Thyroid gland (tissue), 4 donors: ENCODE measurements at regions not wholly inside any gene's neighbourhood (a gene's known extent, or its start where the extent isn't known, plus 50 kb on each side); places are given as distances from the start of the nearest gene placed in this dataset.
A peak's percentile ranks its signal among the peaks of the same experiment; 100 is the strongest.

Source experiments
- DNase-seq, 2 donors: peaks; one replicate each; pipeline ENCODE4 v3.0.0-alpha.2; 2019
- H3K27ac ChIP-seq, 3 donors: fragments of 200-600 bp; sonication (generic); 1 replicate in 2 of 3; 2 replicates in 1 of 3; pipeline ENCODE4 v1.5.1; 2016 to 2019; ENCODE audit warnings: mild to moderate bottlenecking in 1 of 3, moderate library complexity in 1 of 3
- H3K27me3 ChIP-seq: fragments of 200-600 bp; sonication (generic); one replicate; pipeline ENCODE4 v1.5.1; 2019
- H3K36me3 ChIP-seq, 2 donors: fragments of 200-600 bp; sonication (generic); one replicate each; pipeline ENCODE4 v1.5.1; 2016 to 2019
- H3K4me1 ChIP-seq, 2 donors: fragments of 200-600 bp; sonication (generic); one replicate each; pipeline ENCODE4 v1.5.1; 2017 to 2019
- H3K4me3 ChIP-seq, 3 donors: fragments of 200-600 bp; sonication (generic); replicated peaks in 1 of 3; 1 replicate in 2 of 3; 2 replicates in 1 of 3; pipeline ENCODE4 v1.5.1; 2016; ENCODE audit warnings: mild to moderate bottlenecking in 1 of 3
- H3K9me3 ChIP-seq: fragments of 200-600 bp; sonication (generic); one replicate; pipeline ENCODE4 v1.5.1; 2017
- CTCF ChIP-seq, 6 experiments: fragments of 200-600 bp in 3 of 6; fragments of 450-650 bp in 3 of 6; sonication (generic) in 3 of 6; IDR thresholded peaks; one replicate each; pipeline ENCODE4 v1.5.1; 2016 to 2019; ENCODE audit warnings: antibody characterized with exemption in 6 of 6, mild to moderate bottlenecking in 2 of 6, inconsistent platforms in 1 of 6, moderate library complexity in 1 of 6
- POLR2A ChIP-seq, 2 donors: fragments of 450-650 bp; IDR thresholded peaks; one replicate each; pipeline ENCODE4 v1.6.1; 2017; ENCODE audit warnings: antibody characterized with exemption in 2 of 2, mild to moderate bottlenecking in 2 of 2, moderate library complexity in 1 of 2
- WGBS, 2 donors: methylation state at CpG; one replicate each; pipeline ENCODE4 v1.1.5; 2017; 5-methylcytosine and 5-hydroxymethylcytosine counted together
- intact Hi-C: fragments of 100-400 bp; cut with DNase I; formaldehyde crosslinking; loops from one replicate; pipeline ENCODE4 v1.15.1; 2023

DNA sequence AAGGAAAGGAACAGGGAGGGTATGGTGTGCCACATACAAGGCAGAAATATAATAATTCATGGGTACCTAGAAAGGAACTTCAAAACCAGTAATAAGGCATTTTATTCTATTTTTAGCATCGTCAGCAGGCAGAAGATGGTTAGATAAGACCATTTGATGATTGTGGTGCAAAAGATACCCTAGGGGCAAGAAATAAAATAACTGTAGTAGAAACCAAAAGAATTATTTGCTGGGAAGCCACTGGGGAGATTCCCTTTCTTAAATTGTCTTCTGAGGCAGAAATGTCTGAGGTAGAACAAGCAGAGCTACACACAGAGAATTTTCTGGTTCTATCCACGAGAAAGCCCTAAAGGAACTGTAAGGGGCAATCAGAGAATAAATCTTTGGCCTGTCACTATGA is 64.3 kb upstream of the PCGF5 start:
- H3K9me3 ChIP-seq: no peaks in the 10 kb centered on the region
- WGBS, 2 donors: 87 to 88% methylated on average over 2 of the region's 2 CpGs
- no peaks in the 10 kb centered on the region for H3K4me1 ChIP-seq
- no peaks in the 10 kb centered on the region for H3K27me3 ChIP-seq
- TF ChIP-seq CTCF (IDR thresholded peaks at IDR 0.05): no peak
- no peak for TF ChIP-seq POLR2A (IDR thresholded peaks at IDR 0.05)
- no peak for DNase-seq
- H3K27ac ChIP-seq: no peak overlapping the region
- no peak overlapping the region for H3K4me3 ChIP-seq
- intact Hi-C loops: no loop called here
- no peaks in the 10 kb centered on the region for H3K36me3 ChIP-seq

- no peak overlapping the region for H3K4me3 ChIP-seq
- TF ChIP-seq CTCF (IDR thresholded peaks at IDR 0.05): no peak
- no peak for TF ChIP-seq POLR2A (IDR thresholded peaks at IDR 0.05)
- H3K36me3 ChIP-seq: no peaks in the 10 kb centered on the region
- intact Hi-C loops: no loop called here
- WGBS, 2 donors: 75 to 80% methylated on average over 2 of the region's 2 CpGs
- no peak overlapping the region for H3K27ac ChIP-seq
- no peaks in the 10 kb centered on the region for H3K9me3 ChIP-seq
- no peaks in the 10 kb centered on the region for H3K27me3 ChIP-seq
- DNase-seq: no peak
- H3K4me1 ChIP-seq: peaks cover 0 to 8% of the 10 kb centered on the region in 2 donors
Observed at GRCh38 chr10:91159254-91159783, 61.1 kb upstream of the PCGF5 start.

GRCh38 chr10:91162050-91162494 is 58.4 kb upstream of the PCGF5 start:
- H3K4me1 ChIP-seq: peaks cover 0 to 18% of the 10 kb centered on the region in 2 donors
- H3K36me3 ChIP-seq: no peaks in the 10 kb centered on the region
- no peak for DNase-seq
- no peaks in the 10 kb centered on the region for H3K9me3 ChIP-seq
- peak overlapping the region; percentile 35 to 85 (median 75) for H3K4me3 ChIP-seq
- WGBS, 2 donors: 14 to 17% methylated on average over 11 to 13 of the region's 13 CpGs
- no peaks in the 10 kb centered on the region for H3K27me3 ChIP-seq
- intact Hi-C loops: no loop called here
- H3K27ac ChIP-seq: peak overlapping the region; percentile 80 to 89 (median 86)
- TF ChIP-seq POLR2A (IDR thresholded peaks at IDR 0.05) (no peak), CTCF (IDR thresholded peaks at IDR 0.05) (no peak)

- no peaks in the 10 kb centered on the region for H3K36me3 ChIP-seq
- intact Hi-C loops: no loop called here
- peak overlapping the region; percentile 94 to 95 (median 95) for H3K27ac ChIP-seq
- peak in 1 of 2 donors; percentile 77 for TF ChIP-seq POLR2A (IDR thresholded peaks at IDR 0.05)
- TF ChIP-seq CTCF (IDR thresholded peaks at IDR 0.05): no peak
- 0% methylated on average over 3 to 23 of the region's 110 CpGs for whole genome bisulfite sequencing, 2 donors
- no peaks in the 10 kb centered on the region for H3K27me3 ChIP-seq
- no peaks in the 10 kb centered on the region for H3K9me3 ChIP-seq
- H3K4me3 ChIP-seq: peak overlapping the region; percentile 42 to 91 (median 78)
- peak; percentile 83 to 84 for DNase-seq
- peaks cover 0 to 18% of the 10 kb centered on the region in 2 donors for H3K4me1 ChIP-seq
Observed at GRCh38 chr10:91162495-91163268, 57.8 kb upstream of the PCGF5 start.

DNA sequence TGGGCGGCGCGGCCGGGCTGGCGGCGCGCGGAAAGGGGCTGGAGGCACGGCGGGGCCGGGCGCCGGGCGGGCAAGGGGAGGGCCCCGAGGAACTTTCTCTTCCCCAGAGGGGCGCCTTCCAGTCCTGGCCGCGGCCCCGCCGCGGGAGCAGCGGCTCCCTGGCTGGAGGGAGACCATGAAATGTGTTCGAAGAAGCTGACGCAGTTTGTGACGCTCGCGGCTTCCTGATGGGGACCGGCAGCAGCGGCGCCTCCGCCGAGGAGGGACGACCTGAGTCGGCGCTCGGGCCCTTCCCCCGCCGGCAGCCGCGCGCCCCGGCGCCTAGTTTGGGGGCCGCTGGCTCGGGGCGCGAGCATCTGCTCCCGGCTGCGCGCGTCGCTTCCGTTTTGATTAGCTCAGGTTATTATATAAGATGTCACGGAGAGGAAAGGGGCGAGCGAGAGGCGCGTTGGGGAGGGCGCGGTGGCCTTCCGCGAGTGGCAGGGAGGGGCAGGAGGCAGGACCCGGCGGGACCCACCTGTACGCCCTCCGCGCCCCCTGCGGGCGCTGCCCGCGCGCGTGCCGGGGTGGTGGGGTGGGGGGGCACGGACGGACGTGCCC is 57.1 kb upstream of the PCGF5 start:
- H3K36me3 ChIP-seq: no peaks in the 10 kb centered on the region
- H3K4me1 ChIP-seq: peaks cover 0 to 18% of the 10 kb centered on the region in 2 donors
- no peaks in the 10 kb centered on the region for H3K27me3 ChIP-seq
- TF ChIP-seq CTCF (IDR thresholded peaks at IDR 0.05): peak in 1 of 6 experiments; percentile 7
- peak in 1 of 2 donors; percentile 60 for TF ChIP-seq POLR2A (IDR thresholded peaks at IDR 0.05)
- H3K9me3 ChIP-seq: no peaks in the 10 kb centered on the region
- 1% methylated on average over 21 to 32 of the region's 77 CpGs for WGBS, 2 donors
- peak overlapping the region; percentile 42 to 91 (median 78) for H3K4me3 ChIP-seq
- DNase-seq: peak; percentile 60 to 62
- intact Hi-C loops: no loop called here
- peak overlapping the region; percentile 94 to 95 (median 95) for H3K27ac ChIP-seq
